DOHH2 (cell line): ENCODE measurements at regions not wholly inside any gene's neighbourhood (a gene's known extent, or its start where the extent isn't known, plus 50 kb on each side); places are given as distances from the start of the nearest gene placed in this dataset.

Experiments used
- EZH2phosphoT487 ChIP-seq: fragments of 200-600 bp; sonication (generic); IDR thresholded peaks from 2 replicates; pipeline ENCODE4 v1.6.1; 2017; ENCODE audit warnings: borderline replicate concordance, mild to moderate bottlenecking, antibody characterized with exemption, low read length, moderate library complexity, mixed read lengths
- TF ChIP-seq, protein P1 (sequence below): fragments of 200-600 bp; sonication (generic); IDR thresholded peaks from one replicate; pipeline ENCODE4 v1.5.1; 2014; ENCODE audit warnings: antibody characterized with exemption, mild to moderate bottlenecking, low read depth, low read length; ENCODE audit not compliant: poor library complexity, severe bottlenecking

DNA sequence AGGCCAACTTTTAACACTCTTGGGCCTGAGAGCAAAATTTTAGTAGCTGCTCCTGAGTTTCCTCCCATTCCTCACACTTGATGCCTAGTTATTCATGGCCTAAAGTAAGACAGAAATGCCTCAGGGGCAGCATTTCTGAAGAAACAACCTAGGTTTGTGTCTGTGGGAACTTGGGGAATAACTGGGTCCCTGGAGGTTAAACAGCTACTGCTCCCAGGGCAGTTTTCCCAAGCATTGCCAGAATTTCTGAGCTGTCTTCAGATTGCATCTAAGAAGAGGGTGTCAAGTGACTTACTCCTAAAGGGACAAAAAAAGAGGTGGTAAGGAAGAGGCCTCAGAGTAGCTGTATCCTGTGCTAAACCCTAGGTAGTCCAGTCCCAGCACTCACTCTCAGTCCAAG lies 130.8 kb upstream of the ACSL4 start:
- TF ChIP-seq, protein P1, sequence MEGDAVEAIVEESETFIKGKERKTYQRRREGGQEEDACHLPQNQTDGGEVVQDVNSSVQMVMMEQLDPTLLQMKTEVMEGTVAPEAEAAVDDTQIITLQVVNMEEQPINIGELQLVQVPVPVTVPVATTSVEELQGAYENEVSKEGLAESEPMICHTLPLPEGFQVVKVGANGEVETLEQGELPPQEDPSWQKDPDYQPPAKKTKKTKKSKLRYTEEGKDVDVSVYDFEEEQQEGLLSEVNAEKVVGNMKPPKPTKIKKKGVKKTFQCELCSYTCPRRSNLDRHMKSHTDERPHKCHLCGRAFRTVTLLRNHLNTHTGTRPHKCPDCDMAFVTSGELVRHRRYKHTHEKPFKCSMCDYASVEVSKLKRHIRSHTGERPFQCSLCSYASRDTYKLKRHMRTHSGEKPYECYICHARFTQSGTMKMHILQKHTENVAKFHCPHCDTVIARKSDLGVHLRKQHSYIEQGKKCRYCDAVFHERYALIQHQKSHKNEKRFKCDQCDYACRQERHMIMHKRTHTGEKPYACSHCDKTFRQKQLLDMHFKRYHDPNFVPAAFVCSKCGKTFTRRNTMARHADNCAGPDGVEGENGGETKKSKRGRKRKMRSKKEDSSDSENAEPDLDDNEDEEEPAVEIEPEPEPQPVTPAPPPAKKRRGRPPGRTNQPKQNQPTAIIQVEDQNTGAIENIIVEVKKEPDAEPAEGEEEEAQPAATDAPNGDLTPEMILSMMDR: no peak
- TF ChIP-seq EZH2phosphoT487: no peak
